AML-193 (cell line): ENCODE measurements at regions not wholly inside any gene's neighbourhood (a gene's known extent, or its start where the extent isn't known, plus 50 kb on each side); places are given as distances from the start of the nearest gene placed in this dataset.

Source experiments
- DNase-seq, 2 experiments: peaks; one replicate each; lab custom pipeline; 2025; lab: John Stamatoyannopoulos, UW

GRCh38 chr15:38672814-38673670, 108.4 kb upstream of the RASGRP1 start:
- no peak for DNase-seq

- DNase-seq = no peak
These were observed 109.8 kb upstream of the RASGRP1 start for GRCh38 chr15:38674448-38674847.

GRCh38 chr15:38678281-38678680, 113.7 kb upstream of the RASGRP1 start:
- DNase-seq = no peak

- no peak for DNase-seq
These were observed 116.2 kb upstream of the RASGRP1 start for GRCh38 chr15:38680775-38681174.

DNA sequence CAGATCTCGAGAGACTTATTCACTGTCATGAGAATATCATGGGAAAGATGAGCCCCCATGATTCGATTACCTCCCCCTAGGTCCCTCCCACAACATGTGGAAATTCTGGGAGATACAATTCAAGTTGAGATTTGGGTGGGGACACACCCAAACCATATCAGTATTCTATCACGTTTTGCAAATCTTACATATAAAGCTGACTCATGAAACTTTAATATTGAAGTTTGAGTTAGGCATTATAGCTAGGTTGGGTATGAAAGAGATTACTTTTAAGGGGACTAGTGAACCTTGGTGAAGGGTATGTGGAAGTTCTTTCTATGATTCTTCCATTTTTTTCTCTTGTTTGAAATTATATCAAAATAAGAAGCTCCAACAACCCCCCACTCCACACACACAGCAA, 117.7 kb upstream of the RASGRP1 start:
- DNase-seq = no peak

GRCh38 chr15:38682861-38683260, 118.2 kb upstream of the RASGRP1 start:
- DNase-seq = no peak

DNA sequence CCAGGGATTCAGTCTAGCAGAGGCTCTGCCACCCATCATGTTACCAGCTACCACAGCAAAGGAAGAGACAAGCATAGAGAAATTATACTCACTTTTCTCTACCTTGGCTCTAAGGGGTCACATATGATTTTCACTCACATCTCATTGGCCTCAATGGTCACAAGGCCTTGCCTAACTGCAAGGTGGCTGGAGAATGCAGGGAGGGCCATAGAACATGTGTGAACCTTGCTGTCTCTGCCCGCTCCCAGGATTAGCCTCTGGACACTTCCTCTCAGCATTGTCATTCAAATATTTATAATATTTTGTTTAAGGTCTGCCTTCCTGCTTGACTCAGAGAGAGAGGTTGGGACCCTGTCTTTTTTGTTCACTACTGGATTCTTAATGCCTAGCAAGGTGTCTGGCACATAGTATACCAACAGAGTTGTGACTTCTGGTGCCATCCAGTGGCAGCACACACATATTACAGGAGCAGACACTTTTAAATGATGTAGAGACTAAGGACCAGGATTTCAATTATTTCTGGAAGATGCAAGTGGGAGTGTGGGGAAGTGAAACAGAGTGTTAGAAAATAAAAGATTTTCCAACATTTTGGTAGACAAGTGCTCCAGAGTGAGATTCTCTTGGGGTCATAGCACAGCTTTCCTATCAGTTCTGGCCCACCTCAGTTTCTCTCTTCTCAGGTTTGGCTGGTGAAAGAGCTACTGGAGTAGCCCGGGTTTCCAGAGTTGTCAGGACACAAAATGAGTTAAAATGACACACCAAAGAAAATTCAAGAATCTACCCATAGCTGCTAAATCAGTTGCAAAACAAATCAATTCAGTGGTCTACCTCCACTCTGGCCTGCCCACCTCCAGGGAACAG, 119.0 kb upstream of the RASGRP1 start:
- peak; percentile 6 to 11 for DNase-seq

DNA sequence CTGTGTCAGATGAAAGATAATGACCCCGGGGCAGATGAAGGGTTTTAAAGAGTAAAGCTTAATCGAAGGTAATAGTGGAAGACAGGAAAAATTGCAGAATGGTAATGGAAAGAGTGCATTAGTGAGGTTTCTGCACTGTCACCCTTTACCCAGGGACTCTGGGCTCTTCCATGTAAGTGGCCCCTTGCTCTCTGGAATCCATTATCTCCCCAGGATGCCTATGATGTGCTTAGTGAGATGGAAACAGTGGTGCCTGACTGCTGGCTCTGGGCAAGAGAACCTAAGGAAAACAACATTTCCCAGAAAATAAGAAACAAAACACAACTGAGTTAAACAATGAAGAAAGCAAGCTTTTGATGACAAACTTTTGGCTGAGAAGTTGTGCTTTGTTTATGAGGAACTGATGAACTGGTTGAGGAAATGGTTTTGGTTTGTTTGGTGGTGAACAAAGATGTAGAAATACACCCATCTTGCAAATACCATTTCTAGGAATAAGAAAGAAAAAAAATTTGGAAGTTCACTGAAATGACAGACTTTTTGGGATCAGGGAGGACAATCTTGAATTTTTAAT, 119.9 kb upstream of the RASGRP1 start:
- no peak for DNase-seq

DNA sequence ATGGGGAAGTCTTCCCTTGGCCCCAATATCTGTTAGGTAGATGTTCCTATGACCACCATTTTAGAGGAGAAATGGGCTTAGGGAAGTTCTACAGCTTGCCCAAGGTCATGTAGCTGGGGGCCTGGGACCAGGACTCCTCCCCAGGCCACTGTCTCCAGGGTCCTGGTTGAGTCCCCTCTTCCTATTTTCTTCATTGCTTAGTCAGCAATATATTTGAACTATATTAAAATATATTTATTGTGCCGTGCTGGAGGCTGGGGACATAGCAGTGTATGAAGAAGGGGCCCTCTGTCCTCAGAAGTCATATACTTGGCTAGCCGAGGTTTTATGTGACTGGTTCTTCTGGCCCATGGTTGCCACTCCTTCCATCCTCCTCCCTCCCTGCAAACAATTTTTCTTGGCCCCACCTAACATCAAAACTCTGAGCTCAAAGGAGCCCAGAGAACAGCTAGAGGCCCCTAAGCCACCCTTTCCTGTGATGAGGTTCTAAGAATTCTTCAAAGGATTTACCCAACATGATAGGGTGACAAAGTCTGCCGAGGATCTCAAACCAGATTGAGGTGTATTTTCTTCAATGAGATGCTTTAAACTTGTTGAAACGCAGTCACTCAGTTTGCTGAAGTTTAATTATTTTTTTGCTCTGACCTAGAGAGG, 121.2 kb upstream of the RASGRP1 start:
- DNase-seq = no peak

DNA sequence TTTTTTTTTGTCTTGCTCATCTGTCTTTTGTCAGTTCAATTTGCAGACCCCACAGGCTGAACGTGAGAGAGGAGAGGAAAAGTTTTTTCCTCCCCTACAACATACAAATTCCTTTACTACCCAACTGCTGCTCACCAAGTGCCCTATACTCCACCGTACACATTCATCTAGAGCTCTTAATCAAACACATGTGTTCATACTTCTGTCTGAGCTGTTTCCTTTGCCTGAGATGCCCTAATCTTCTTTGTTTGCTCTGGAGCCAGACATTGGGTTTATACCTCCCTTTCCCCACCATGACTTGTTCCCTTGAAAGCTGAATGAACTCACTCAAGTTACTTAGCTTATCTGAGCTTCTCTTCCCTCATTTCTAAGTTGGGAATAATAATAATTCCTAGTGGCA, 122.7 kb upstream of the RASGRP1 start:
- no peak for DNase-seq

DNA sequence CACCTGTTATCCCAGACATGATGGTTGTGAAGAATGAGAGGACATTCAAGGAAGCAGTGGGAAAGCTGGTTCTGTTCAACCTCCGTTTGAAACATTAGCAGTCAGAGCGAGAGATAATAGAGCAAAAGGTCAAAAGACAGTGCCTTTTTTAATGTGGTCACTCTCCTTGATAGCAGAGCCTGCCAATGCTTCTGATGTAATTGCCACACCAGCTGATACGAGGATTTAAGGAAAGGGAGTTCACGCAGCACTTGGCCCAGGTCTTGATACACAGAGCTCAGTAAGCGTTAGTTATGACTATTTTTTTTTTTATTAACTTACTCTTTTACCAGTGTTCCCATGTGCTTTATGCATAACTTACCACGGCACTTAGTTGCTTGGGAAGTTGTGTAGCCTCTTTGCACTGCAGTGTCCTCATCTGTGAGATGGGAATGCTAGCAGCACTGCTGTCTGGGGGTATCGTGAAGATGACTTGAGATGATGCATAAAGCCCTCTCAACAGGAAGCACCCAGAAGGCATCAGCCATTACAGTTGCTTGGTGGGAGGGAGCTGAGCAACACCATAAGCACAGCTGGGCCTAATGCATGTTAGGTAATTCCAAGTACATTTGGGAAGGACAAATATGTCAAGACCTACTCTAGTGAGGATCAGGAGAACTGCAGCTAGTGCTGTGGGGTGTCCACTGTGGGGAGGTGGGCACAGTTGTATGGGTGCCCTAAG, 123.3 kb upstream of the RASGRP1 start:
- DNase-seq = no peak

GRCh38 chr15:38688761-38689160, 124.1 kb upstream of the RASGRP1 start:
- DNase-seq = no peak

DNA sequence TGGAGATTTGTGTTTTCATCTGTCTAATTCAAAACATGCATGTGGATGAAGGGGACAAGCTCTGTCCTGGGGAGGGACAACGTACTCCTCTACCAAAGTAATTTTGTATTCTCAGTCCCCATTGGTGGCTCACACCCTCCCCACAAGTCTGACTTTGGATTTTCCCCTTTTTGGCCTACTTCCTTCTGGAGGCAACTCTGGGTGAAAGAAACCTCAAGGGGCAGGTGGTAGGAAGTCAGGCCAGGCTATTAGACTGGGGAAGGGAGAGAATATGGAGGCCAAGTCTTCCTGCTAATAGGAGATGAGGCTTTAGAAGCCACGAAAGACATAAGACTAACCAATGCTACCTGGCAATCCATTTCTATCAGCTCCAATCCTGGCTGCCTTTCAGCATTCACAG, 124.9 kb upstream of the RASGRP1 start:
- no peak for DNase-seq

GRCh38 chr15:38690216-38690615, 125.6 kb upstream of the RASGRP1 start:
- no peak for DNase-seq

DNA sequence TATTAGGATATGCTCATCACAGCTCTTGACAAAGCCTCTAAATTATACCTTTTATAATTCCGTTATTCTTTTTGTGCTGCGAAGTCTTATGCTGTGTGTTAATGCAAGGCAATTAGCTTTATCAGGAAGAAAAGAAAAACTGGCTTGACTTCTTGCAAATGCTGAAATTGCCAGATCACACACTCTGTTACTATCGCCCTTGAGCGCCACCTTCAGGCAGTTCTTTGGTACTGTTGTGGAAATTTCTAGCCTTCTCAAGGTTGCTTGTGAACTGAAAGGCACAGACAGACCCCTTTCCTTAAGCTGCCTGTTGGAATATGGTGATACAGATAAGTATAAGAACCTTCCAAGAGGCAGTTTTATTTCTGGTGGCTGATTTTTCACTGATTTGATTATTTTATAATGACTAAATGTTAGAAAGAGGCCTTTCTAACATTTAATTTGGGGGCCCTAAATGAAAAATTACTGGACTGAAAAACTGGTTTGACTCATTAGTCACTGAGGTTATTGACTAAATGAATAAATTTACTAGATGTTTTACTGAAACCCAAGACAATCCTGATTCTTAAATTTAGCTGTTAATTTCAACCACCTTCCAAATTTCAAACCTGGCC, 126.2 kb upstream of the RASGRP1 start:
- peak; percentile 60 to 61 for DNase-seq

DNA sequence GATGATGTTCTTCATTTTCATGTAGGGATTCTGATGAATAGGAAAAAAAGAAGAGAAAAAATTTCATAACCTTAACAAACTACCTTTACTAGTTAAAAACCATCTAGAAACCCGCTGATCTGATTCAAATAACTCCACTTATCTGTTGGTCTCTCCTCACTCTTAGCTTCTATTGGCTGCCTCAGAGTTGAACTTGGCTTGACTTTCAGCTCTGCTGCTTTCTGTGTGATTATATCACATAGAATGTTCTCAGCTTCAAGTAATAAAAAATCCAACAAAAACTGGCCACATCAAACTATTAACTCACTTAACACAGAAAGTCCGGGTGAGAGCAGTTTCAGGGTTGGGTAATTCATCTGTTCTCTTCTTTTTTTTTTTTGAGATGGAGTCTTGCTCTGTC, 126.8 kb upstream of the RASGRP1 start:
- no peak for DNase-seq

GRCh38 chr15:38691965-38692788, 127.6 kb upstream of the RASGRP1 start:
- DNase-seq = no peak

GRCh38 chr15:38692789-38693062, 128.1 kb upstream of the RASGRP1 start:
- DNase-seq = no peak

- DNase-seq = no peak
These were observed 130.9 kb upstream of the RASGRP1 start for GRCh38 chr15:38695249-38696108.
